Activated T-helper 9 cell treated with anti-CD3 and anti-CD28 coated beads, Interleukin-2, amount 50 U/mL, for 16 hours (primary cell): ENCODE measurements at regions not wholly inside any gene's neighbourhood (a gene's known extent, or its start where the extent isn't known, plus 50 kb on each side); places are given as distances from the start of the nearest gene placed in this dataset.
"Not testable (repeated sequence)": the region's sequence is repeated elsewhere in the genome, so short reads cannot be mapped to it uniquely, and the experiment has no call there.

Experiments
- DNase-seq: peaks from one replicate; pipeline ENCODE4 v3.0.0-alpha.2; 2020; ENCODE audit warnings: low read depth

- DNase-seq: no peak
Measured at GRCh38 chr22:35183917-35184316, 73.4 kb upstream of the HMGXB4 start.

GRCh38 chr22:35186492-35186891 lies 70.8 kb upstream of the HMGXB4 start:
- no peak for DNase-seq

GRCh38 chr22:35188930-35189329 lies 68.4 kb upstream of the HMGXB4 start:
- DNase-seq: not testable (repeated sequence)

GRCh38 chr22:35189559-35189958 lies 67.7 kb upstream of the HMGXB4 start:
- no peak for DNase-seq

- no peak for DNase-seq
Measured at GRCh38 chr22:35191412-35191811, 65.9 kb upstream of the HMGXB4 start.

GRCh38 chr22:35192129-35192918 lies 65.0 kb upstream of the HMGXB4 start:
- no peak for DNase-seq

GRCh38 chr22:35195226-35195625 lies 62.1 kb upstream of the HMGXB4 start:
- no peak for DNase-seq

- no peak for DNase-seq
Measured at GRCh38 chr22:35195821-35196220, 61.5 kb upstream of the HMGXB4 start.

GRCh38 chr22:35197071-35197470 lies 60.2 kb upstream of the HMGXB4 start:
- DNase-seq: no peak

- no peak for DNase-seq
Measured at GRCh38 chr22:35197886-35198285, 59.4 kb upstream of the HMGXB4 start.

- DNase-seq: no peak
Measured at GRCh38 chr22:35198738-35199137, 58.6 kb upstream of the HMGXB4 start.

- DNase-seq: no peak
Measured at GRCh38 chr22:35202376-35202775, 54.9 kb upstream of the HMGXB4 start.

GRCh38 chr22:35203583-35203982 lies 53.7 kb upstream of the HMGXB4 start:
- DNase-seq: no peak

GRCh38 chr22:35204807-35205775 lies 52.2 kb upstream of the HMGXB4 start:
- DNase-seq: no peak

- no peak for DNase-seq
Measured at GRCh38 chr22:35205961-35206360, 51.3 kb upstream of the HMGXB4 start.

- DNase-seq: no peak
Measured at GRCh38 chr22:35206889-35207288, 50.4 kb upstream of the HMGXB4 start.
